ENCODE measurements at regions not wholly inside any gene's neighbourhood (a gene's known extent, or its start where the extent isn't known, plus 50 kb on each side); places are given as distances from the start of the nearest gene placed in this dataset.

GRCh38 chr11:24373516-24373915 is 123.3 kb upstream of the LUZP2 start:
- TF ChIP-seq CTCF (IDR thresholded peaks at IDR 0.05; ENCODE audit: low read length) (no peak), EZH2 (optimal IDR thresholded peaks at IDR 0.05; ENCODE audit: low read depth, low read length) (no peak)

Data from MM.1S (cell line).